SW 1271 (cell line): ENCODE measurements at regions not wholly inside any gene's neighbourhood (a gene's known extent, or its start where the extent isn't known, plus 50 kb on each side); places are given as distances from the start of the nearest gene placed in this dataset.
"Not testable (repeated sequence)": the region's sequence is repeated elsewhere in the genome, so short reads cannot be mapped to it uniquely, and the experiment has no call there.

ENCODE experiments used
- DNase-seq, 2 experiments: peaks; one replicate each; lab custom pipeline; 2025; lab: John Stamatoyannopoulos, UW

DNA sequence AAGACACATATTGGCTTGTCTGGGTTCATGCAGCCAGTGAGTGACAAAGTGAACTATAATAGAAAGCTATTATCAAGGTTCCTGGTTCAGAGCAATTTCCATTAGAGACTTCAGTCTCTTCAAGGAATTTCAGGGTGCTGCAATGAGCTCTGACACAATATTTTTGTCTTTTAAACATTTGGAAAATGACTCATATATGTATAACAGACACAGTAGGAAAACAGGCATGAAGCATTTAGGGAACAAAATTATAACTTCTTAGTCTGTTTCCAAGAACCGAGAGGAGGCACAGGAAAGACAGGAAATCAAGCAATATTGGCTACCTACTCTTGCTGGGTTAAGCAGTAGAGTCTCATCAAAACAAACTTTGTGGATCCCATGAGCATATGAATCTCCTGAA is 170.4 kb downstream of the PTPRC start:
- DNase-seq = no peak

DNA sequence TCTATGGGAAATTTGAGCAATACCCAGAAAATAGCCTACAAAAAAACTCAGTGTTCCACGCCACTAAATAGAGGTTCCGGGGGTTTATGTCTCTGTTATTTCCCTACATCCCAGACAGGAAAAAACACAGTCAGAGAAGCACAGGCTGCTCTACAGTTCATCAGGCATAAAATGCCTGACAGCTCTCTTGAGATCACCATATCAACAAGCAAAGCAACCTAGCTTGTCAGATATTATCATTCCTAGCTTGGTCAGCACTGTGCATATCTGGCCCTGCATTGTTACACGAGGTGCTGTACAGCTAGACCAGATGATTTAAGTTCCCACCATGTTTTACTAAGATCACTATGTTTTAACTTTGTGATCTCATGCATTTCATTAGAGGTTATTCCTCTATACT is 172.6 kb downstream of the PTPRC start:
- DNase-seq = no peak

DNA sequence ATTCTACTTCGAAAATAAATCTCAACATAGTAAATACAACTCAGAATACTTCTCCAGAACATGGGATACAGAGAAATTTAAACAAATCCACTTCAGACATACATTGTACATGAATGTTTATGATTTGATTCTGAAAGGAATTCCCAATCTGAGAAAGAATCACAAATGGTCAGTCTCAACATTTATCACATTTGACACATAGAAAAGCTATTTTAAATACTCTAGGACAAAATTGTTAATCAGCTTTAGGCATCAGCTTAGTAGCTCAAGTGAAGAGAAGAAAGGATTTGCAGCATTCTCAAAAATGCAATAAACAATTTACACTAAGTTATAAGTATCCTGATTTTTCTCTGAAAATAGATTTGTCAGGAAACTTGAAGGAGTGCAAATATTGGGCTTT is 184.8 kb downstream of the PTPRC start:
- no peak for DNase-seq

DNA sequence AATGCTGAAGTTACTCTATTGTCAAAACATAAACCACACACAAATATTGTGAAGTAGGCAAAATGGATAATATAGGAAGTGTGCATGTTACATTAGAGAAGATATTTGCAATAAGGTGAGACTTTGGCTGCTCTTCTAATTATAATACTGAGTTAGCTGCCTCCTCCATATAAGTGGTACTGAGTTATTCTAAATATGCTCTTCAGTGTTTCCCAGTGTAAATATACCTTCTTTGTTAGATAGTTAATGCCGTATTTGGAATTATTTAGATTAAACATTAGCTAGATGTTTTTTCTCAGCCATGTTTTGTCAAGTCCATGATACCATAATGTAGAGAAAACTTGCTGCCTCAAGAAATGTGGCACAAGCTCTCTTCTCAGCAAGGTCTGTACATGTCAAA is 186.4 kb downstream of the PTPRC start:
- no peak for DNase-seq

DNA sequence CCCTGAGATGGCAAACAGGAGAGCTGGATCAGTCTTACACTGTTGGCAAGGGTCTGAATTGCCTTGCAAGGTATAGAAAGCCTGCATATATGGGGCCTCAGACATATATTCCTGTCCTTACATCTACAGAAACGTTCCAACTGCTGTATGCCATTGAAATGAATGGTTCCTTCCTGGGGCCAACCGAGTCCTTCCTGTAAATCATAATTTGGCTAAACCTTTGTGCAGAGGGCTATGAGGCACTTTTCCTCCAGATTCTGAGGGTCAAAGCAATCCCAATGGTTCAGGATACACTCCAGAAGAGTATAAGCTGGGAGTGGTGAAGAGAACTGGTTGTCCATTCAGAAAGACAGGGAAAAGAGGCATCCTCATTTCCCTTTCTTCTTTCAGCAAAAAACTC is 190.5 kb downstream of the PTPRC start:
- no peak for DNase-seq

- no peak for DNase-seq
Observed at GRCh38 chr1:198829944-198830343, 191.1 kb downstream of the PTPRC start.

DNA sequence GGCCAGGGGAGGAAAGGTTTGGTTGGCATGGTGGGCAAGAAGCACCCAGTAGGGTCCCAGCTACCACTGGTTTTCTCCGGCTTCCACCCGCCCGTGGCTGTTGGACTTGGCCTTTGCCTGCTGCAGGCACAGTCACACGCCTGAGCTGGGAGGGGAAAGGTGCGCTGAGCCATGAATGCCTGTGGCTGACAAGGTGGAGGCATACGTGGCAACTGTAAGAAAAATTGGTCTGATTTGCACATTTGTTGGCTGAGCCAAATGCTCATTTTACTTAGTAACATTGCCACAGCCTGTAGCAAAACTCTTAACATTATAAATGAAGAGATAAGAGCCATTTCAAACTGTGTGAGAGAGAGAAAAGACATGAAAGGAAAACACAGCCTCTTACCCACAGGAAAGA is 191.6 kb downstream of the PTPRC start:
- no peak for DNase-seq

DNA sequence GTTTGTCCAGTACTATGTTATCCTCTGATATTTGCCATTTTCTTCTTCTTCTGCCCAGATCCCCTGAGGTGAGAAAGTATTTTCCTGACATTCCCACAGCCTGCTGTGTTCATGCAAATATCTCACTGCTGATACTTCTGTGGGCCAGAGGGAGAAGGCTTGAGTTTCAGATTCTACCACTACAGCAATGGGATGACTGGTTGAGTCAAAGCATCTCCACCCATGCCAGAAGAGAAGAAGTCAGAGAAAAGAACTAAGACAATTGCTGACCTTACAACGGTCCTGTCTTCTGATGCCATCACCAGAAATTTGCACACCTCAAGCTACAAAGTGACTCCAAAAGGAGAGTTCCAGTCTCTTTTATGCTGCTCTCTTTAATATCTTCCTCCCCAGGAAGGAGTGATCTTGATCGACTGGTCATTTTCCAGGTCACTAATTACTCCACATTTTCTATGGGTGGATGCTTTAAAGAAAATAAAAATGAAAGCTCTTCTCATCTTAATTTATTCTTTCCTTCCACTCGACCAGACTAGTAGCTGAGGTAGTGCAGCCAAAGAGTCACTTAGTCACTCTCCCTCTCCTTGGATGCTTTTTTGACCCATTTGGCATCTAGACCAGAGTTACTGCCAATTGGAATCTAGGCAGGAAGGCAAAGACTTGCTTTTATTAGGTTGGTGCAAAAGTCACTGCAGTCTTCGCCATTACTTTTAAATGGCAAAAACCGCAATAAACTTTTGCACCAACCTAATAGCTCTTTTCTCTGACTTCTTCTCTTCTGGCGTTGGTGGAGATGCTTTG is 195.1 kb downstream of the PTPRC start:
- no peak for DNase-seq

DNA sequence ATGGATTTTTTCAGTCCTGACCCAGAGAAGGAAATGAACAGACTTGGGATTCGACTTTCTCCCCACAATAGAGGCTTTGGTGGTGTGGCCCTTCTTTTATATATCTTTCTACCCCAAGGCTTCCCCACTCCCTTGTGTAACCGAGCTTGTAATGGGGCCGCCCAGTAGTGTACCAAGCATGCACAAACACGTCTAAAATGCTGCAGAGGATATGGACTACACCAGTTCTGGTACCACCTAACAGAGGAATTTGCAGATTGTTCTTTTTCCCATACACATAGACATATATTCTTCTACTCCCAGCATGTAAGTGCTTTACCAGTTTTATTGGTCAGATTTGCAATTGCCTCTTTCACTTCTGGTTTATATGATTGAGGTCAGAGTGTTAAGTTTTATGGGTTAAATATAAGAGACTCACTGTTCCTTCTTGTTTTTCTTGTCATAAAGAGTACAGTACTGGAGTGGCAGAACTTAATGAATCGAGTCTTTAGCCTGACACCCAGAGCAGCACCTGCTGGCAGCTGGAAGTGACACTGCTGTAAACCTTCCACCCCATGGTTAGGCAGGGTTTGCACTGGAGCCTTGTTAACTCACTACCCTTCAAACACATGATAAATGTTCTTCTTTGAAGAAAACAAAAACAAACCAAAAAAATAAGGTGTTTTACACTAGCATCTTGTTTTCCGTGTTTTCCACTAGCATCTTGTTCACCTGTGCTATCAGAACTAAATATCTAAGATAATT is 198.6 kb downstream of the PTPRC start:
- DNase-seq = no peak

DNA sequence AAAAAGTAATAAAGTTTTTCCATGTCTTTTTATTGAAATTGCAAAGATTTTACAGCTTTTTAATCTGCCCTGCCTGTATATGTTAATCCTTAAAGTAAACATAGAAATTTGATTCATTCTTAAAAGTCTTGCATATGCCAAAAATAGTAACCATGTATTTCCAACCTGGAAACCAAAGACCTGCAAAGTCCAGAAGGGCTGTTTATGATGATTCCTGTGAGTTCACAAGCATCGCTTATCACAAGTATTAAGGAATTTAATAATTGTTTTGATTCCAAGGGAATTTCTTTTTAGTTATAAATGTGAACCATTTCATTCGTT is 199.1 kb downstream of the PTPRC start:
- DNase-seq = no peak

DNA sequence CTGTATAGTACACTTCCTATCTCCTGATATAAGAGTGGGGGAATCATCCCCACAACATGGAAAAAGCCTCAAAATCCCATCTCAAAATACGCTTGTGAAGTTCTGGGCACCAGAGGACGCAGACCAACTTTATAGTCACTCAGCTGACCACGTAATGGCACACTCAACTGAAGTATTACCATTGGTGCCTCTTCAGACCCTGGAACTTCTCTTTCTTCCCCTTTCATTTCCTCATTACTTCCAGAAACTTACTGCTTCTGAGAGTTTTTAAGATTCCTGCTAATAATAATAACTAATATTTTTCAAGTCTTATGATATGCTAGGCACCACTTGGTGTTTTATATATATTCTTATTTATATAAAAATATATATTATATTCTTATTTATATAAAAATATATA is 202.6 kb downstream of the PTPRC start:
- no peak for DNase-seq

GRCh38 chr1:198842686-198843085 is 203.8 kb downstream of the PTPRC start:
- DNase-seq = no peak

- no peak for DNase-seq
Observed at GRCh38 chr1:198845271-198845670, 206.4 kb downstream of the PTPRC start.

- no peak for DNase-seq
Observed at GRCh38 chr1:198845851-198846250, 207.0 kb downstream of the PTPRC start.

GRCh38 chr1:198846556-198846955 is 207.7 kb downstream of the PTPRC start:
- no peak for DNase-seq

DNA sequence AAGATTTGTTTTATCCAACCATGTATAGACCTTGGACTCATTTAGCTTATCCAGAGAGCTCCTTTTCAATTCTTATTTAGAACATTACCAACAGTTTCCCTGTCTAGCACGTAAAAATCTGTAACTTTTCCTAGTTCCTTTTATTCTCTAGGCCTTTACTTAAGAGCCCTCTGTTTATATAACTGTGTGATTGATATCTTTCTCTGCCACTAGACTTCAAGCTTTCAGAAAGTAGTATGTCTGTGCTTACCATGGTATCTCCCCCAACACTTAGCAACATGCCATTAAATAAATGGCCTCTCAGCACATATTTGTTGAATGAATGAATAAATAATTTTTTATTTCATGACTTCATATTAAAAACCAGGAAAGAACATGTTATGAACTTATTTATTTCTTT is 209.4 kb downstream of the PTPRC start:
- DNase-seq = no peak

GRCh38 chr1:198848649-198849048 is 209.8 kb downstream of the PTPRC start:
- DNase-seq = no peak

GRCh38 chr1:198849093-198849492 is 210.3 kb downstream of the PTPRC start:
- DNase-seq = no peak

DNA sequence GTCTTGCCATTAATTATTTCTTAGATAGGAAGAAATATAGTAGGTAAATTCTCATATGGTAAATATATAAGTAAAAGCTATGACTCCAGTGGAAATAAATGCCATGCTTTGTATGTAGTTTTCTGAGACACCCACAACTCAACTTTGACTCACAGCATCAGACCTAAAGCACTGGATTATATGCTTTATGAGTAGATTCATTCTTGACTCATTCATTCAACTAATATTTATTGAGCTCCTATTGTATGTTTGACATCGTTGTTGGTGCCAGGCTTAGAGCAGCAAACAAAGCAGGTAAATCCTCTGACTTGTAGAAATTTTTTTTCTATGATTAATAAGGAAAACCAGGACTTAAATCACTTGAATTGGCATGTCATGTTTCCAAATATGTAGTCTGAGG is 211.4 kb downstream of the PTPRC start:
- no peak for DNase-seq

GRCh38 chr1:198850966-198851365 is 212.1 kb downstream of the PTPRC start:
- not testable (repeated sequence) for DNase-seq

- DNase-seq = no peak
Observed at GRCh38 chr1:198856601-198857000, 217.8 kb downstream of the PTPRC start.

GRCh38 chr1:198858033-198858432 is 219.2 kb downstream of the PTPRC start:
- DNase-seq = no peak

DNA sequence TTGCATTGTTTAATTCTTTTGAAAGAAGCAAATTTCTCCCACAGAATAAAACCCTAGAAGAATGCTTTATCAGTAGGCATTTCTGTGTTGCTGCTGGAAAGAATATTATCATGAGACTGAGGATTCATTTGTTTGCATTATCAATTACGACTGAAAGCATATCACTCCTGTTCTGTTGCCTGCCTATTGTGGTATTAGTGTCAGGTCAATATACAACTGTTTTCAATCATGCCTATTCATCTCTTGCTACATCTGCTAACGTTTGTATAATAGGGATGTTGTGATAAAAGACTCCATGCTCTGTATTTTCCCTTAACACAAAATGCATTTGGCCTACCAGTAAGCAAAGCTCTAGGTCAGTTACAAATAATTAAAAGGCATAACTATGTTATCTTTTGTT is 221.5 kb downstream of the PTPRC start:
- DNase-seq = no peak

GRCh38 chr1:198861636-198862035 is 222.8 kb downstream of the PTPRC start:
- DNase-seq = no peak
